ENCODE measurements at regions not wholly inside any gene's neighbourhood (a gene's known extent, or its start where the extent isn't known, plus 50 kb on each side); places are given as distances from the start of the nearest gene placed in this dataset.
A peak's percentile ranks its signal among the peaks of the same experiment; 100 is the strongest.

DNA sequence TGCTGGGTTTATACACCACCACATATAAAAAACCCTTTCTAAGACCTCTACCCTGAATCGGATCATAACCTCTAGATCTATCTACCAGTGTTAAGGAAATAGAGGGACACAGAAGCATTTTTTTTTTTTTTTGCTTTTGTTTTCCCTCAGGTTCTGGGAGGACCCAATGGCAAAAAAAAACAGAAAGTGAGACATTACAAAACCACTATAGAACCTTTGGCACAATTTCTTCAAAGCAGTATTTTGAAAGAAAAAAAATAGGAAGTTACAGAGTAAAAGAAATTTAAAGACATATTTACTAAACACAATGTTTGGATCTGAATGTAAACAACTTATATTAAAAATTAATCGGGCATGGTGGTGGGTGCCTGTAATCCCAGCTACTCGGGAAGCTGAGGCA lies 1258.7 kb upstream of the GJE1 start:
- no peak overlapping the region for H3K4ac ChIP-seq (ENCODE audit: low read depth, low read length)
- H3K79me2 ChIP-seq (ENCODE audit: control insufficient read depth, insufficient read depth, low read length), result no peaks in the 10 kb centered on the region
- H3K27me3 ChIP-seq (ENCODE audit: insufficient read depth, low read length, poor library complexity), result no peaks in the 10 kb centered on the region
- H3K9ac ChIP-seq (ENCODE audit: low read length), result no peak overlapping the region
- no peak overlapping the region for H4K8ac ChIP-seq (ENCODE audit: low read depth, low read length)
- H3K4me2 ChIP-seq (ENCODE audit: low read length), result no peak overlapping the region
- H2BK5ac ChIP-seq (ENCODE audit: low read length), result no peak overlapping the region
- no peak overlapping the region for H3K27ac ChIP-seq (ENCODE audit: low read depth, low read length)
- H3K18ac ChIP-seq (ENCODE audit: low read length), result no peak overlapping the region
- no peak overlapping the region for H2BK15ac ChIP-seq (replicated peaks; ENCODE audit: low read depth)
- no peak overlapping the region for H4K5ac ChIP-seq (ENCODE audit: low read length)
- H3K79me1 ChIP-seq (ENCODE audit: low read length), result no peaks in the 10 kb centered on the region
- H3K36me3 ChIP-seq (ENCODE audit: control insufficient read depth, insufficient read depth, low read length), result no peaks in the 10 kb centered on the region
- no peaks in the 10 kb centered on the region for H3K4me1 ChIP-seq (ENCODE audit: control insufficient read depth, low read depth, low read length)
- no peak overlapping the region for H2BK120ac ChIP-seq (ENCODE audit: low read depth, low read length)
- no CpG with 5 or more reads among the region's 3 CpGs for WGBS (ENCODE audit: extremely low coverage, insufficient coverage, low lambda C conversion rate)
- DNase-seq, result no peak
- H3K56ac ChIP-seq (ENCODE audit: low read length), result no peak overlapping the region
- H2AK5ac ChIP-seq (ENCODE audit: low read length), result no peak overlapping the region
- H3K4me3 ChIP-seq (ENCODE audit: low read length), result no peak overlapping the region
- H3K23ac ChIP-seq (ENCODE audit: low read length), result no peak overlapping the region

DNA sequence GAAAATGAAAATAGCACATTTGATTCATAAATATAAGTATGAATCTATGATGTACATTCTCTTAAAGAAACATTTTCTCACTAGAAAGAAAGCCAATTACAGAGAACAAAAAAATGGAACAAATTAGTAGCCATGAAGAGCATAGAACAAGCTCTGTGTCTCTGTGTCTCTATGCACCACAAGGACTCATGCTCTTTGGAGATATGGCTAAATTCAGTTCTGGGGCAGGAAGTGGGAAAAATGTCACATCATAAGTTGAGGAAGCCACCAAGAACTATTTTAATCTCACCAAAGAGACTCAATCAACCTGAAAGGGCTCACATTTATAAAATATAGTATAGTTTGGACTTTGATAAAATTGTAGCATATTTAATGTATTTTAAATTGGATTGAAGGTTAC lies 1259.8 kb upstream of the GJE1 start:
- no peak overlapping the region for H3K4me3 ChIP-seq (ENCODE audit: low read length)
- no peak overlapping the region for H3K27ac ChIP-seq (ENCODE audit: low read depth, low read length)
- no peaks in the 10 kb centered on the region for H3K36me3 ChIP-seq (ENCODE audit: control insufficient read depth, insufficient read depth, low read length)
- H3K79me2 ChIP-seq (ENCODE audit: control insufficient read depth, insufficient read depth, low read length), result no peaks in the 10 kb centered on the region
- H3K9ac ChIP-seq (ENCODE audit: low read length), result no peak overlapping the region
- no peak overlapping the region for H4K5ac ChIP-seq (ENCODE audit: low read length)
- no peak overlapping the region for H3K23ac ChIP-seq (ENCODE audit: low read length)
- H4K8ac ChIP-seq (ENCODE audit: low read depth, low read length), result no peak overlapping the region
- H2BK120ac ChIP-seq (ENCODE audit: low read depth, low read length), result no peak overlapping the region
- no peak overlapping the region for H3K4ac ChIP-seq (ENCODE audit: low read depth, low read length)
- H2AK5ac ChIP-seq (ENCODE audit: low read length), result no peak overlapping the region
- no peak overlapping the region for H3K18ac ChIP-seq (ENCODE audit: low read length)
- no peak overlapping the region for H2BK5ac ChIP-seq (ENCODE audit: low read length)
- H3K4me1 ChIP-seq (ENCODE audit: control insufficient read depth, low read depth, low read length), result no peaks in the 10 kb centered on the region
- DNase-seq, result no peak
- H3K56ac ChIP-seq (ENCODE audit: low read length), result no peak overlapping the region
- no peak overlapping the region for H2BK15ac ChIP-seq (replicated peaks; ENCODE audit: low read depth)
- no peak overlapping the region for H3K4me2 ChIP-seq (ENCODE audit: low read length)
- no peaks in the 10 kb centered on the region for H3K27me3 ChIP-seq (ENCODE audit: insufficient read depth, low read length, poor library complexity)
- H3K79me1 ChIP-seq (ENCODE audit: low read length), result no peaks in the 10 kb centered on the region

DNA sequence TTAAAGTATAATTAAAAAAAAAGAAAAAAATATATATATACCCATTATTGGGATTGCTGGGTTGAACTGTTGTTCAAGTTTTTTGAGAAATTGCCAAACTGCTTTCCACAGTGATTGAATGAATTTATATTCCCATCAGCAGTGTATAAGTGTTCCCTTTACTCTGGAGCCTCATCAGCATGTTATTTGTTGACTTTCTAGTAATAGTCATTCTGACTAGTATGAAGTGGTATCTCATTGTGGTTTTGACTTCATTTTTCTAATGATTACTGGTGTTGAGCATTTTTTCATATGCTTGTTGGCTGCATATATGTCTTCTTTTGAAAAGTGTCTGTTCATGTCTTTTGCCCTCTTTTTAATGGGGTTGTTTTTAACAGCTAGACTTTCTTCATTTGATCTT lies 1260.8 kb upstream of the GJE1 start:
- H3K23ac ChIP-seq (ENCODE audit: low read length), result no peak overlapping the region
- no peak overlapping the region for H4K5ac ChIP-seq (ENCODE audit: low read length)
- no peak overlapping the region for H4K8ac ChIP-seq (ENCODE audit: low read depth, low read length)
- H3K18ac ChIP-seq (ENCODE audit: low read length), result no peak overlapping the region
- H3K36me3 ChIP-seq (ENCODE audit: control insufficient read depth, insufficient read depth, low read length), result no peaks in the 10 kb centered on the region
- H2BK5ac ChIP-seq (ENCODE audit: low read length), result no peak overlapping the region
- no peak overlapping the region for H2AK5ac ChIP-seq (ENCODE audit: low read length)
- no peaks in the 10 kb centered on the region for H3K79me2 ChIP-seq (ENCODE audit: control insufficient read depth, insufficient read depth, low read length)
- no peak overlapping the region for H3K4ac ChIP-seq (ENCODE audit: low read depth, low read length)
- no peak overlapping the region for H3K56ac ChIP-seq (ENCODE audit: low read length)
- DNase-seq, result no peak
- H2BK120ac ChIP-seq (ENCODE audit: low read depth, low read length), result no peak overlapping the region
- no peak overlapping the region for H3K4me3 ChIP-seq (ENCODE audit: low read length)
- H3K79me1 ChIP-seq (ENCODE audit: low read length), result no peaks in the 10 kb centered on the region
- no peaks in the 10 kb centered on the region for H3K4me1 ChIP-seq (ENCODE audit: control insufficient read depth, low read depth, low read length)
- H3K27me3 ChIP-seq (ENCODE audit: insufficient read depth, low read length, poor library complexity), result no peaks in the 10 kb centered on the region
- no peak overlapping the region for H2BK15ac ChIP-seq (replicated peaks; ENCODE audit: low read depth)
- no peak overlapping the region for H3K9ac ChIP-seq (ENCODE audit: low read length)
- no peak overlapping the region for H3K27ac ChIP-seq (ENCODE audit: low read depth, low read length)
- no peak overlapping the region for H3K4me2 ChIP-seq (ENCODE audit: low read length)

DNA sequence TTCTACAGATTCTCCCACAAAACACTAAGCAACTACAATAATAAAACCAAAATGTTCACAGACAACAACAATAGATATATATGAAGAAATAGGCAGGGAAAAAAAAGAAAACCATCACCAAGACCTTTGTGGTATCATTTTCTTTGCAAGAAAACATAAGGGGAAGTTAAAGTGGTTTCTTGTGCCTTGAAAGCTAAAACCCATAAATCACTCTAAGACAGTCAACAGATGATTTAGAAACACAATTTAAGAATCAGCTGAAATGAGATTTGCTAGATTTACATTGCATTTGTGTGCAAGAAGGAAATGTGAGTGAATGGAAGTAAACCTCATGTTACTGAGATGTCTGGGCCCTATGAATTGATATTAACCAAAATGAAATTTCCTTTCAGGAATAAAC lies 1265.4 kb upstream of the GJE1 start:
- Histone ChIP-seq H3K4ac (ENCODE audit: low read depth, low read length) (no peak overlapping the region), H3K79me2 (ENCODE audit: control insufficient read depth, insufficient read depth, low read length) (no peaks in the 10 kb centered on the region), H4K8ac (ENCODE audit: low read depth, low read length) (no peak overlapping the region), H3K23ac (ENCODE audit: low read length) (no peak overlapping the region), H2BK5ac (ENCODE audit: low read length) (no peak overlapping the region), H2BK120ac (ENCODE audit: low read depth, low read length) (no peak overlapping the region), H3K79me1 (ENCODE audit: low read length) (no peaks in the 10 kb centered on the region), H3K27me3 (ENCODE audit: insufficient read depth, low read length, poor library complexity) (no peaks in the 10 kb centered on the region), H3K56ac (ENCODE audit: low read length) (no peak overlapping the region), H2AK5ac (ENCODE audit: low read length) (no peak overlapping the region), H3K18ac (ENCODE audit: low read length) (no peak overlapping the region), H4K5ac (ENCODE audit: low read length) (no peak overlapping the region), H3K27ac (ENCODE audit: low read depth, low read length) (no peak overlapping the region), H3K36me3 (ENCODE audit: control insufficient read depth, insufficient read depth, low read length) (no peaks in the 10 kb centered on the region), H3K4me2 (ENCODE audit: low read length) (no peak overlapping the region), H3K4me1 (ENCODE audit: control insufficient read depth, low read depth, low read length) (no peaks in the 10 kb centered on the region), H3K4me3 (ENCODE audit: low read length) (no peak overlapping the region), H3K9ac (ENCODE audit: low read length) (no peak overlapping the region), H2BK15ac (replicated peaks; ENCODE audit: low read depth) (no peak overlapping the region)
- DNase-seq, result no peak

DNA sequence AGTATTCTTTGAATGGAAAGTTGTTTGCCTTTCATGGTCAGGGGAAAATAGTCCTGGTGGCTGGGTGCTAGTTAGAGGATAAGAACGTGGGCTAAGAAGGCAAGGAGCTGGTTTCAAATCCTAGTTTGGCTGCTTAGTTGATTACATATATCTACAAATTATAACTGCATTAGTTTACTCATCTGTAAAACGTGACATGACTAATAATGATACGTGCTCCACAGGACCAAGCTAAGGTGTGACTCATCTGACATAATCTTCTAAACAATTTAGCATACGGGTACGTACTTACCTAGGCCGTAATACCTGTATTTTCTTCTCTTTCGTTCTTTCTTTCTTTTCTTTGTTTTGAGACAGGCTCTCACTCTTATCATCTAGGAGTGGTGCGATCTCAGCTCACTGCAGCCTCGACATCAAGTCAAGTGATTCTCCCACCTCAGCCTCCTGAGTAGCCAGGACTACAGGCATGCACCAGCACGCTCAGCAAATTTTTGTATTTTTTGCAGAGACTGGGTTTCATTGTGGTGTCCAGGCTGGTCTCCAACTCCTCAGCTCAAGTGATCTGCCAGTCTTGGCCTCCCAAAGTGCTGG lies 1274.2 kb upstream of the GJE1 start:
- Histone ChIP-seq H2BK120ac (ENCODE audit: low read depth, low read length) (no peak overlapping the region), H3K56ac (ENCODE audit: low read length) (no peak overlapping the region), H3K18ac (ENCODE audit: low read length) (peak overlapping the region; percentile 87), H3K9ac (ENCODE audit: low read length) (no peak overlapping the region), H3K27me3 (ENCODE audit: insufficient read depth, low read length, poor library complexity) (no peaks in the 10 kb centered on the region), H3K36me3 (ENCODE audit: control insufficient read depth, insufficient read depth, low read length) (no peaks in the 10 kb centered on the region), H3K4me1 (ENCODE audit: control insufficient read depth, low read depth, low read length) (no peaks in the 10 kb centered on the region), H3K23ac (ENCODE audit: low read length) (no peak overlapping the region), H3K4ac (ENCODE audit: low read depth, low read length) (no peak overlapping the region), H3K79me1 (ENCODE audit: low read length) (no peaks in the 10 kb centered on the region), H4K5ac (ENCODE audit: low read length) (no peak overlapping the region), H4K8ac (ENCODE audit: low read depth, low read length) (no peak overlapping the region), H3K79me2 (ENCODE audit: control insufficient read depth, insufficient read depth, low read length) (no peaks in the 10 kb centered on the region), H2AK5ac (ENCODE audit: low read length) (no peak overlapping the region), H3K27ac (ENCODE audit: low read depth, low read length) (no peak overlapping the region), H2BK5ac (ENCODE audit: low read length) (no peak overlapping the region), H3K4me3 (ENCODE audit: low read length) (no peak overlapping the region), H2BK15ac (replicated peaks; ENCODE audit: low read depth) (no peak overlapping the region), H3K4me2 (ENCODE audit: low read length) (no peak overlapping the region)
- no CpG with 5 or more reads among the region's 10 CpGs for WGBS (ENCODE audit: extremely low coverage, insufficient coverage, low lambda C conversion rate)
- no peak for DNase-seq

DNA sequence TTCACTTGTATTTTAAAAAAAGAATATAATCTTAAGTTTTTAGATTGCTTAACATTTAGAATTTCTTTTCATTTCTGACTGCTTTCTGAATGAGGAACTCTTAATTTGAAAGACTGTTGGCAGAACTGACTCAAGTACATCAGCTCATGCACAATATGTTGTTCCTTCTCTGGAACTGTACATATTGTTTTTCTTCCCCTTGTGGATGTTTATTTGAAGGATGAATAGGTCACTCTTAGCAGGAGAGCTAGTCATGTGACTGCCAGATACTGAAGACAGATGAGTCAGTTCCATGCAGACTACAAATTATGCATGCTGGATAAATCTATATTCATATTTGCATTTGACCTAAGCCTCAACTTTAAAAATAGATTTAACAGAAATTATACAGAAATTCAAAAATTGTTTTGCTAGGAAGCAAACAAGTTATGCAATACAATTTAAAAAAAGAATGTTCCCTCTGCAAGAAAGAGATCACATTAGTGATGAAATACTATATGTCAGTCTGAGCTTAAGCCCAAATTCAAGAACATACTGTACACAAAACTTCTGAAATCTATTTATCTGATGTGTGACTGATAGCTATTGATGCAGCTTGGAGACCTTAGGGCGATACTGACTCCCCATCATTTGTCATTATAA lies 1274.9 kb upstream of the GJE1 start:
- Histone ChIP-seq H3K79me1 (ENCODE audit: low read length) (no peaks in the 10 kb centered on the region), H3K27me3 (ENCODE audit: insufficient read depth, low read length, poor library complexity) (no peaks in the 10 kb centered on the region), H4K8ac (ENCODE audit: low read depth, low read length) (no peak overlapping the region), H3K79me2 (ENCODE audit: control insufficient read depth, insufficient read depth, low read length) (no peaks in the 10 kb centered on the region), H3K18ac (ENCODE audit: low read length) (no peak overlapping the region), H3K23ac (ENCODE audit: low read length) (no peak overlapping the region), H2BK15ac (replicated peaks; ENCODE audit: low read depth) (no peak overlapping the region), H2BK120ac (ENCODE audit: low read depth, low read length) (no peak overlapping the region), H4K5ac (ENCODE audit: low read length) (no peak overlapping the region), H2AK5ac (ENCODE audit: low read length) (no peak overlapping the region), H3K4me2 (ENCODE audit: low read length) (no peak overlapping the region), H2BK5ac (ENCODE audit: low read length) (no peak overlapping the region), H3K36me3 (ENCODE audit: control insufficient read depth, insufficient read depth, low read length) (no peaks in the 10 kb centered on the region), H3K56ac (ENCODE audit: low read length) (no peak overlapping the region), H3K4me1 (ENCODE audit: control insufficient read depth, low read depth, low read length) (no peaks in the 10 kb centered on the region), H3K4ac (ENCODE audit: low read depth, low read length) (no peak overlapping the region), H3K27ac (ENCODE audit: low read depth, low read length) (no peak overlapping the region), H3K4me3 (ENCODE audit: low read length) (no peak overlapping the region), H3K9ac (ENCODE audit: low read length) (no peak overlapping the region)
- no CpG with 5 or more reads among the region's 1 CpG for WGBS (ENCODE audit: extremely low coverage, insufficient coverage, low lambda C conversion rate)
- DNase-seq, result no peak

Measured in mesendoderm (in vitro differentiated cells).